Nephron (organoid): ENCODE measurements at regions not wholly inside any gene's neighbourhood (a gene's known extent, or its start where the extent isn't known, plus 50 kb on each side); places are given as distances from the start of the nearest gene placed in this dataset.
A peak's percentile ranks its signal among the peaks of the same experiment; 100 is the strongest.

Experiments
- H3K27ac Mint-ChIP-seq, 3 experiments: 2 replicates each; pipeline ENCODE4 v1.8.0; 2020; ENCODE audit warnings: mixed read lengths in 3 of 3, mild to moderate bottlenecking in 2 of 3, moderate library complexity in 1 of 3
- H3K27me3 Mint-ChIP-seq: 2 replicates; pipeline ENCODE4 v1.8.0; 2021; ENCODE audit warnings: low read depth, mild to moderate bottlenecking, moderate library complexity, mixed read lengths
- H3K36me3 Mint-ChIP-seq: 2 replicates; pipeline ENCODE4 v1.8.0; 2020; ENCODE audit warnings: low read depth, mixed read lengths
- H3K4me1 Mint-ChIP-seq: 2 replicates; pipeline ENCODE4 v1.8.0; 2020; ENCODE audit warnings: mixed read lengths
- H3K4me3 Mint-ChIP-seq, 3 experiments: 2 replicates each; pipeline ENCODE4 v1.8.0; 2020; ENCODE audit warnings: mild to moderate bottlenecking in 3 of 3, mixed read lengths in 3 of 3, moderate library complexity in 2 of 3
- H3K9me3 Mint-ChIP-seq: 2 replicates; pipeline ENCODE4 v1.8.0; 2020; ENCODE audit warnings: mixed read lengths
- CTCF ChIP-seq, 3 experiments: fragments of 200-600 bp; sonication (generic); IDR thresholded peaks; one replicate each; pipeline ENCODE4 v1.5.0; 2021; ENCODE audit warnings: antibody characterized with exemption in 3 of 3; ENCODE audit not compliant: unreplicated experiment in 3 of 3

DNA sequence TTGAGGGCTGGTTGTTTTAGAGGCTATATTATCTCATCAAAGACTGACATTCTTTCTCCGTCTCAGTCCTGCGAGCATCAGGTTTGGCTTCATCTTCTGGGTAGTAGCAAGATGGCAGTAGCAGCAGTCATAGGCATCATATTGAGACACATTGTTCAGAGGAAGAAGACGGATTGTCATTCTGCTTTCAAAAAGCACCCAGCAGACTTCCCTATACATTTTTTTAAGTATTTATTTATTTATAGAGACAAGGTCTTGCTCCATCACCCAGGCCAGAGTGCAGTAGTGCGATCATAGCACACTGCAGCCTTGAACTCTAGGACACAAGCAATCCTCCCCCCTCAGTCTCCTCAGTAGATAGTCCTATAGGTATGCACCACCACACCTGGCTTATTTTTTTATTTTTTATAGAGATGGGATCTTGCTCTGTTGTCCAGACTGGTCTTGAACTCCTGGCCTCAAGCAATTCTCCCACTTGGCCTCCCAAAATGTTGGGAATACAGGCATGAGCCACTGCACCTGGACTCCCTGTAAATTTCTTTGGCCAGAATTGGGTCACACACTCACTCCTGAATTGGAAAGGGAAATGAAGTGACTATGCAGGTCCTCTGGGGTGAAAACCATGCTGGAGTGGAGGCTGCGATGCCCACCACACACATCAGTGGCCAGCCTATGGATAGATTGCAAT lies 125.4 kb downstream of the SLC38A6 start:
- peak overlapping the region in 2 of 3 experiments; percentile 93 to 96 for H3K27ac Mint-ChIP-seq
- TF ChIP-seq CTCF (IDR thresholded peaks at IDR 0.05; ENCODE audit: unreplicated experiment in 3 of 3), result peak in 1 of 3 experiments; percentile 10
- H3K36me3 Mint-ChIP-seq, result no peaks in the 10 kb centered on the region
- H3K4me1 Mint-ChIP-seq, result peaks cover 86% of the 10 kb centered on the region
- H3K9me3 Mint-ChIP-seq, result no peaks in the 10 kb centered on the region
- no peaks in the 10 kb centered on the region for H3K27me3 Mint-ChIP-seq
- H3K4me3 Mint-ChIP-seq, result no peak overlapping the region

- no peaks in the 10 kb centered on the region for H3K27me3 Mint-ChIP-seq
- TF ChIP-seq CTCF (IDR thresholded peaks at IDR 0.05; ENCODE audit: unreplicated experiment in 3 of 3), result no peak
- H3K27ac Mint-ChIP-seq, result peak overlapping the region; percentile 77 to 96 (median 93)
- H3K4me1 Mint-ChIP-seq, result peaks cover 83% of the 10 kb centered on the region
- H3K9me3 Mint-ChIP-seq, result peaks cover 5% of the 10 kb centered on the region
- peak overlapping the region in 2 of 3 experiments; percentile 27 to 38 for H3K4me3 Mint-ChIP-seq
- peaks cover 5% of the 10 kb centered on the region for H3K36me3 Mint-ChIP-seq
These were observed 123.3 kb downstream of the SLC38A6 start for GRCh38 chr14:61104358-61104757.

GRCh38 chr14:61103541-61104339 lies 122.7 kb downstream of the SLC38A6 start:
- H3K27ac Mint-ChIP-seq, result peak overlapping the region; percentile 77 to 96 (median 93)
- H3K36me3 Mint-ChIP-seq, result peaks cover 11% of the 10 kb centered on the region
- H3K4me1 Mint-ChIP-seq, result peaks cover 82% of the 10 kb centered on the region
- H3K4me3 Mint-ChIP-seq, result peak overlapping the region in 1 of 3 experiments; percentile 42
- TF ChIP-seq CTCF (IDR thresholded peaks at IDR 0.05; ENCODE audit: unreplicated experiment in 3 of 3), result no peak
- H3K9me3 Mint-ChIP-seq, result peaks cover 11% of the 10 kb centered on the region
- no peaks in the 10 kb centered on the region for H3K27me3 Mint-ChIP-seq

- H3K9me3 Mint-ChIP-seq, result peaks cover 12% of the 10 kb centered on the region
- peak overlapping the region in 1 of 3 experiments; percentile 42 for H3K4me3 Mint-ChIP-seq
- H3K27me3 Mint-ChIP-seq, result no peaks in the 10 kb centered on the region
- H3K36me3 Mint-ChIP-seq, result peaks cover 13% of the 10 kb centered on the region
- peaks cover 73% of the 10 kb centered on the region for H3K4me1 Mint-ChIP-seq
- peak overlapping the region; percentile 77 to 96 (median 93) for H3K27ac Mint-ChIP-seq
- no peak for TF ChIP-seq CTCF (IDR thresholded peaks at IDR 0.05; ENCODE audit: unreplicated experiment in 3 of 3)
These were observed 121.8 kb downstream of the SLC38A6 start for GRCh38 chr14:61102549-61103466.
